RCC 7860 (cell line): ENCODE measurements at regions not wholly inside any gene's neighbourhood (a gene's known extent, or its start where the extent isn't known, plus 50 kb on each side); places are given as distances from the start of the nearest gene placed in this dataset.
"Not testable (repeated sequence)": the region's sequence is repeated elsewhere in the genome, so short reads cannot be mapped to it uniquely, and the experiment has no call there.

Experiments used
- DNase-seq: peaks from one replicate; pipeline ENCODE4 v3.0.0-alpha.2; 2015; ENCODE audit warnings: low spot score
- FAIRE-seq: peaks from 2 replicates; lab custom pipeline; 2012; peaks lifted over from hg19 to GRCh38; lab: Jason Lieb, UNC

GRCh38 chr7:25069900-25070443 is 55.1 kb downstream of the CYCS start:
- FAIRE-seq (peak; percentile 86), DNase-seq (peak; percentile 69)

GRCh38 chr7:25068502-25069213 is 56.4 kb downstream of the CYCS start:
- DNase-seq (no peak), FAIRE-seq (no peak)

GRCh38 chr7:25067726-25068501 is 57.1 kb downstream of the CYCS start:
- DNase-seq (no peak), FAIRE-seq (no peak)

- FAIRE-seq, result no peak
- no peak for DNase-seq
These were observed 58.8 kb downstream of the CYCS start for GRCh38 chr7:25066253-25066652.

GRCh38 chr7:25062380-25062779 is 62.7 kb downstream of the CYCS start:
- DNase-seq, result no peak
- no peak for FAIRE-seq

- DNase-seq (no peak), FAIRE-seq (no peak)
These were observed 64.5 kb downstream of the CYCS start for GRCh38 chr7:25060487-25061055.

- no peak for DNase-seq
- FAIRE-seq, result no peak
These were observed 65.5 kb downstream of the CYCS start for GRCh38 chr7:25059576-25059975.

GRCh38 chr7:25056368-25056767 is 68.7 kb downstream of the CYCS start:
- FAIRE-seq, result no peak

GRCh38 chr7:25055520-25056220 is 69.4 kb downstream of the CYCS start:
- FAIRE-seq (no peak), DNase-seq (no peak)

More at GRCh38 chr7:25056368-25056767, 68.7 kb downstream of the CYCS start:
- no peak for DNase-seq

GRCh38 chr7:25054819-25055519 is 70.1 kb downstream of the CYCS start:
- no peak for FAIRE-seq
- DNase-seq, result no peak

- no peak for DNase-seq
- no peak for FAIRE-seq
These were observed 70.2 kb upstream of the OSBPL3 start for GRCh38 chr7:25050223-25050622.

- no peak for FAIRE-seq
- DNase-seq, result no peak
These were observed 68.5 kb upstream of the OSBPL3 start for GRCh38 chr7:25048444-25048834.

GRCh38 chr7:25047571-25048443 is 67.8 kb upstream of the OSBPL3 start:
- not testable (repeated sequence) for DNase-seq, FAIRE-seq

- no peak for FAIRE-seq
- DNase-seq, result no peak
These were observed 57.3 kb upstream of the OSBPL3 start for GRCh38 chr7:25037325-25037724.

GRCh38 chr7:25035274-25035673 is 55.3 kb upstream of the OSBPL3 start:
- FAIRE-seq, result no peak
- DNase-seq, result no peak

- FAIRE-seq (no peak), DNase-seq (no peak)
These were observed 54.2 kb upstream of the OSBPL3 start for GRCh38 chr7:25034136-25034535.

GRCh38 chr7:25032774-25033743 is 53.1 kb upstream of the OSBPL3 start:
- FAIRE-seq, result no peak
- no peak for DNase-seq

GRCh38 chr7:25031432-25031831 is 51.5 kb upstream of the OSBPL3 start:
- FAIRE-seq, result no peak
- DNase-seq, result no peak
